ENCODE measurements at regions not wholly inside any gene's neighbourhood (a gene's known extent, or its start where the extent isn't known, plus 50 kb on each side); places are given as distances from the start of the nearest gene placed in this dataset.

- no peak overlapping the region for H3K27ac ChIP-seq
- TF ChIP-seq, protein P1, sequence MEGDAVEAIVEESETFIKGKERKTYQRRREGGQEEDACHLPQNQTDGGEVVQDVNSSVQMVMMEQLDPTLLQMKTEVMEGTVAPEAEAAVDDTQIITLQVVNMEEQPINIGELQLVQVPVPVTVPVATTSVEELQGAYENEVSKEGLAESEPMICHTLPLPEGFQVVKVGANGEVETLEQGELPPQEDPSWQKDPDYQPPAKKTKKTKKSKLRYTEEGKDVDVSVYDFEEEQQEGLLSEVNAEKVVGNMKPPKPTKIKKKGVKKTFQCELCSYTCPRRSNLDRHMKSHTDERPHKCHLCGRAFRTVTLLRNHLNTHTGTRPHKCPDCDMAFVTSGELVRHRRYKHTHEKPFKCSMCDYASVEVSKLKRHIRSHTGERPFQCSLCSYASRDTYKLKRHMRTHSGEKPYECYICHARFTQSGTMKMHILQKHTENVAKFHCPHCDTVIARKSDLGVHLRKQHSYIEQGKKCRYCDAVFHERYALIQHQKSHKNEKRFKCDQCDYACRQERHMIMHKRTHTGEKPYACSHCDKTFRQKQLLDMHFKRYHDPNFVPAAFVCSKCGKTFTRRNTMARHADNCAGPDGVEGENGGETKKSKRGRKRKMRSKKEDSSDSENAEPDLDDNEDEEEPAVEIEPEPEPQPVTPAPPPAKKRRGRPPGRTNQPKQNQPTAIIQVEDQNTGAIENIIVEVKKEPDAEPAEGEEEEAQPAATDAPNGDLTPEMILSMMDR (IDR thresholded peaks at IDR 0.05): no peak
- TF ChIP-seq ZFX (IDR thresholded peaks at IDR 0.05; ENCODE audit: borderline replicate concordance): no peak
Observed at GRCh38 chr10:29712108-29712507, 77.3 kb upstream of the SVIL start.

DNA sequence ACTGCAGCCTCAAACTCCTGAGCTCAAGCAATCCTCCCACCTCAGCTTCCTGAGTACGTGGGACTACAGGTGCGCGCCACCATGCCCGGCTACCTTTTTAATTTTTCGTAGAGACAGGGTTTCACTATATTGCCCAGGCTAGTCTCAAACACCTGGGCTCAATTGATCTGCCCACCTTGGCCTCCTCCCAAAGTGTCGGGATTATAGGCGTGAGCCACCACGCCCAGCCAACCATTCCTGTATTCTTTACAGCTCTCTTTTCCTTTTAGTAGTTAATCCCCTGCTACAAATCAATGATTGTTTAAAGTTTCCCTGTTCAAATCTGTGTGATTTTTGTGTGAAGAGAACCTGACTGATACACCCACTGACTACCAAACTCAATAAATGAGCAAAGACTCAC, 75.4 kb upstream of the SVIL start:
- no peak overlapping the region for H3K27ac ChIP-seq
- no peak for TF ChIP-seq ZFX (IDR thresholded peaks at IDR 0.05; ENCODE audit: borderline replicate concordance)
- TF ChIP-seq, protein P1 (IDR thresholded peaks at IDR 0.05): no peak

DNA sequence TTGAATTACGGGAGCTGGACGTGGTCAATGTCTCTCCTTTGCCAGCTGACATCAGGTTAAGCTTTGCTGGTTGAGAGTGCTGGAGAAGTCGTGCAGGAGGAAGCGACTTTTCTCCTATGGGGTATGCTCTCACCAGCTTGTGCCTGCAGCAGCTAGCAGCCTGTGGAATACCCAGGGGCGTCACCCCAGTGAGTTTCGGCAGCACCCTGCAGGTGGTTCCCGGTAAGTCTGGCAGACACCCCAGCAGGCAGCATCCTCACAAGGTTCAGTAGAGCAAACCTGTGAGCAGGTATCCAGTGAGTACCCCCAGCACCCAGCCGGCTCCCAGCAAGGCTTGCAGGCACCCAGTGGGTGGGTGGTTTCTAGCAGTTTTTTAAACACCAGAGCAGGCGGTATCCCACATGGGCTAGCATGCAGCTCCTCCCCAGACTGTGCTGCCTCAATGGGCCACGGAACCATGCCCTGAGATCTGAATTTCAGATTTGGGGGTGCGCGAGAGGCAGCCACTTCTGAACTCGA, 74.8 kb upstream of the SVIL start:
- TF ChIP-seq, protein P1 (IDR thresholded peaks at IDR 0.05): no peak
- TF ChIP-seq ZFX (IDR thresholded peaks at IDR 0.05; ENCODE audit: borderline replicate concordance): no peak
- H3K27ac ChIP-seq: no peak overlapping the region

GRCh38 chr10:29703271-29703670, 68.5 kb upstream of the SVIL start:
- H3K27ac ChIP-seq: no peak overlapping the region
- no peak for TF ChIP-seq ZFX (IDR thresholded peaks at IDR 0.05; ENCODE audit: borderline replicate concordance)
- TF ChIP-seq, protein P1 (IDR thresholded peaks at IDR 0.05): no peak

GRCh38 chr10:29702273-29703164, 67.7 kb upstream of the SVIL start:
- H3K27ac ChIP-seq: no peak overlapping the region

DNA sequence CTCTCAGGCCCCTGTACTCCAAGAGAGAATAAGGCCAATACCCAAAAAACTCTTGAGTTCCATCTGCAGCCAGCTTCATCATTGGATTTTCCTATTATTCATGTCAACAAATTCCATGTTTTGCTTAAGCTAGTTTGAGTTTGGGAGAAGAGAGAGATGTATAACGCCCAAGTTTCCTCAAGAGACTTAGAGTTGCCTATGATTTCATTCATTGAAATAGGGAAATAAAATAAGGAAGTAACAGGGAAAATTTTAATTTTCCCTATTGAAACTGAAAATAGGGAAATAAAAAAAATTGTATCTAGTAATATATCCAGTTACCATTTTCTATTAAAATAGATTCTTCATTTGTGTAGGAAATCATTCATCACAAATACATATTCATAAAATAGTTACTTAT, 66.5 kb upstream of the SVIL start:
- no peak overlapping the region for H3K27ac ChIP-seq
- TF ChIP-seq, protein P1 (IDR thresholded peaks at IDR 0.05): no peak
- TF ChIP-seq ZFX (IDR thresholded peaks at IDR 0.05; ENCODE audit: borderline replicate concordance): no peak

More at GRCh38 chr10:29702273-29703164, 67.7 kb upstream of the SVIL start:
- TF ChIP-seq, protein P1 (IDR thresholded peaks at IDR 0.05): no peak
- no peak for TF ChIP-seq ZFX (IDR thresholded peaks at IDR 0.05; ENCODE audit: borderline replicate concordance)

DNA sequence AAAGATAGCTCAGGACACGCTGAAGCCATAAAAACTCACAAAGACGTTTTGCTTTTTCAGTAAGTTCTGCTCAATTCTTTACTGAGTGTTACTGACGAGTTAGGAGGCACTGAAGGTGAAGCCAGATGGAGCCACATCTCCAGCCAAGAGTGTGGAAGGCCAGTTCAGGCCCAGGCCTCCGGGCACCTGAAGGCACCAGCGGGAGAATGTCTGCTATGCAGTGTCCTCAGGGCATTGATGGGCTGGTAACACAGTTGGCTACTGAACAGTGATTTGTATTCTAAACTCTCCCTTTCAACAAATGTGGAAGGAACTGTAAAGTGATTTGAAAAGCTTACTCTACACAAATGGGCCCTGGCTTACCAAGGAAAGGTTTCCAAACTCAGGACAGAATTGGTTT, 64.8 kb upstream of the SVIL start:
- TF ChIP-seq, protein P1 (IDR thresholded peaks at IDR 0.05): no peak
- TF ChIP-seq ZFX (IDR thresholded peaks at IDR 0.05; ENCODE audit: borderline replicate concordance): no peak
- H3K27ac ChIP-seq: no peak overlapping the region
